CD4-positive, alpha-beta memory T cell (primary cell): ENCODE measurements at regions not wholly inside any gene's neighbourhood (a gene's known extent, or its start where the extent isn't known, plus 50 kb on each side); places are given as distances from the start of the nearest gene placed in this dataset.

ENCODE experiments used
- CTCF ChIA-PET: fragments of 350-600 bp; sonication (Branson Sonifier 250); formaldehyde crosslinking; loops from one replicate; lab custom pipeline; 2021; ENCODE audit warnings: inconsistent platforms; ENCODE audit not compliant: partially characterized antibody; lab: Charles Lee
- POLR2A ChIA-PET: fragments of 350-600 bp; sonication (Branson Sonifier 250); formaldehyde crosslinking; loops from one replicate; lab custom pipeline; 2021; ENCODE audit not compliant: partially characterized antibody; lab: Charles Lee
- DNase-seq, 5 donors: peaks; one replicate each; pipeline versions ENCODE4 v3.0.0 to v3.0.0-alpha.2; 2020 to 2022; ENCODE audit warnings: mixed read lengths in 1 of 5
- H3K27ac ChIP-seq: one replicate; pipeline ENCODE4 v1.7.0; 2013; ENCODE audit warnings: low read depth, low read length
- H3K27me3 ChIP-seq: 2 replicates; pipeline ENCODE4 v1.7.0; 2013; ENCODE audit warnings: mild to moderate bottlenecking, low read length, moderate library complexity; ENCODE audit not compliant: insufficient read depth
- H3K36me3 ChIP-seq: 2 replicates; pipeline ENCODE4 v1.7.0; 2013; ENCODE audit warnings: mild to moderate bottlenecking, low read length, moderate library complexity; ENCODE audit not compliant: insufficient read depth
- H3K4me1 ChIP-seq: 2 replicates; pipeline ENCODE4 v1.7.0; 2013; ENCODE audit warnings: mild to moderate bottlenecking, low read length, moderate library complexity; ENCODE audit not compliant: insufficient read depth
- H3K4me3 ChIP-seq, 2 donors: one replicate each; pipeline ENCODE4 v1.7.0; 2013; ENCODE audit warnings: low read length in 2 of 2, mild to moderate bottlenecking in 1 of 2
- H3K9me3 ChIP-seq, 2 donors: one replicate each; pipeline ENCODE4 v1.7.0; 2013; ENCODE audit warnings: low read length in 2 of 2, control low read depth in 1 of 2; ENCODE audit not compliant: control insufficient read depth in 1 of 2
- H3K27ac Mint-ChIP-seq, 7 donors: one replicate each; pipeline ENCODE4 v1.8.0; 2020 to 2021; ENCODE audit warnings: mixed read lengths in 7 of 7, mild to moderate bottlenecking in 6 of 7, inconsistent platforms in 3 of 7, moderate library complexity in 3 of 7
- H3K27me3 Mint-ChIP-seq, 2 donors: one replicate each; pipeline ENCODE4 v1.8.0; 2020 to 2021; ENCODE audit warnings: mixed read lengths in 2 of 2
- H3K36me3 Mint-ChIP-seq, 2 donors: one replicate each; pipeline ENCODE4 v1.8.0; 2020 to 2021; ENCODE audit warnings: mixed read lengths in 2 of 2, inconsistent platforms in 1 of 2, mild to moderate bottlenecking in 1 of 2
- H3K4me1 Mint-ChIP-seq, 4 donors: one replicate each; pipeline ENCODE4 v1.8.0; 2020 to 2021; ENCODE audit warnings: mixed read lengths in 4 of 4, mild to moderate bottlenecking in 1 of 4
- H3K4me3 Mint-ChIP-seq, 8 donors: one replicate each; pipeline ENCODE4 v1.8.0; 2020 to 2021; ENCODE audit warnings: mixed read lengths in 8 of 8, mild to moderate bottlenecking in 7 of 8, moderate library complexity in 6 of 8, inconsistent platforms in 3 of 8
- H3K9me3 Mint-ChIP-seq, 8 donors: one replicate each; pipeline ENCODE4 v1.8.0; 2020 to 2021; ENCODE audit warnings: mixed read lengths in 8 of 8, mild to moderate bottlenecking in 5 of 8, inconsistent platforms in 3 of 8, moderate library complexity in 1 of 8
- intact Hi-C: fragments of 100-400 bp; cut with micrococcal nuclease; formaldehyde crosslinking; loops from one replicate; pipeline ENCODE4 v1.15.1; 2023

GRCh38 chr10:90041585-90041984 lies 340.2 kb downstream of the KIF20B start:
- H3K9me3 ChIP-seq: no peaks in the 10 kb centered on the region

GRCh38 chr10:90042075-90042474 lies 340.7 kb downstream of the KIF20B start:
- Mint-ChIP-seq H3K4me1 (no peaks in the 10 kb centered on the region), H3K4me3 (no peak overlapping the region), H3K36me3 (no peaks in the 10 kb centered on the region), H3K27me3 (peaks cover 0 to 2% of the 10 kb centered on the region in 2 donors), H3K27ac (no peak overlapping the region), H3K9me3 (no peaks in the 10 kb centered on the region)
- no peak overlapping the region for H3K27ac ChIP-seq
- no peaks in the 10 kb centered on the region for H3K9me3 ChIP-seq
- intact Hi-C loops: no loop called here
- no peak for DNase-seq
- H3K4me3 ChIP-seq: no peak overlapping the region
- H3K36me3 ChIP-seq: no peaks in the 10 kb centered on the region
- H3K27me3 ChIP-seq: no peaks in the 10 kb centered on the region
- ChIA-PET CTCF (no interaction called here), POLR2A (no interaction called here)
- H3K4me1 ChIP-seq: no peaks in the 10 kb centered on the region

More at GRCh38 chr10:90041585-90041984, 340.2 kb downstream of the KIF20B start:
- Mint-ChIP-seq H3K27me3 (peaks cover 0 to 2% of the 10 kb centered on the region in 2 donors), H3K27ac (peak overlapping the region in 1 of 7 donors; percentile 45), H3K36me3 (no peaks in the 10 kb centered on the region), H3K4me3 (no peak overlapping the region), H3K4me1 (no peaks in the 10 kb centered on the region), H3K9me3 (no peaks in the 10 kb centered on the region)
- H3K4me1 ChIP-seq: no peaks in the 10 kb centered on the region
- no peak for DNase-seq
- ChIA-PET CTCF (no interaction called here), POLR2A (no interaction called here)
- H3K27ac ChIP-seq: no peak overlapping the region
- no peaks in the 10 kb centered on the region for H3K36me3 ChIP-seq
- H3K27me3 ChIP-seq: no peaks in the 10 kb centered on the region
- H3K4me3 ChIP-seq: no peak overlapping the region
- intact Hi-C loops: no loop called here

- H3K4me3 Mint-ChIP-seq: no peak overlapping the region
- no peaks in the 10 kb centered on the region for H3K36me3 Mint-ChIP-seq
- no peak overlapping the region for H3K27ac Mint-ChIP-seq
- H3K27me3 Mint-ChIP-seq: peaks cover 2 to 4% of the 10 kb centered on the region in 2 donors
- no peak overlapping the region for H3K4me3 ChIP-seq
- peaks cover 0 to 11% (median 3%) of the 10 kb centered on the region in 8 donors for H3K9me3 Mint-ChIP-seq
- no peak for DNase-seq
- ChIA-PET POLR2A (no interaction called here), CTCF (no interaction called here)
- no peaks in the 10 kb centered on the region for H3K36me3 ChIP-seq
- intact Hi-C loops: no loop called here
- H3K27me3 ChIP-seq: no peaks in the 10 kb centered on the region
- no peaks in the 10 kb centered on the region for H3K4me1 Mint-ChIP-seq
- H3K27ac ChIP-seq: no peak overlapping the region
- no peaks in the 10 kb centered on the region for H3K9me3 ChIP-seq
- H3K4me1 ChIP-seq: no peaks in the 10 kb centered on the region
Measured at GRCh38 chr10:90047243-90047729, 345.9 kb downstream of the KIF20B start.

- Histone ChIP-seq H3K4me3 (no peak overlapping the region), H3K4me1 (no peaks in the 10 kb centered on the region), H3K36me3 (no peaks in the 10 kb centered on the region), H3K9me3 (no peaks in the 10 kb centered on the region), H3K27me3 (no peaks in the 10 kb centered on the region), H3K27ac (no peak overlapping the region)
- DNase-seq: no peak
- no peak overlapping the region for H3K27ac Mint-ChIP-seq
- H3K36me3 Mint-ChIP-seq: no peaks in the 10 kb centered on the region
- ChIA-PET POLR2A (no interaction called here), CTCF (no interaction called here)
- peaks cover 4 to 9% of the 10 kb centered on the region in 2 donors for H3K27me3 Mint-ChIP-seq
- H3K4me3 Mint-ChIP-seq: no peak overlapping the region
- H3K4me1 Mint-ChIP-seq: no peaks in the 10 kb centered on the region
- intact Hi-C loops: no loop called here
- H3K9me3 Mint-ChIP-seq: peaks cover 0 to 11% (median 3%) of the 10 kb centered on the region in 8 donors
Measured at GRCh38 chr10:90051053-90051452, 349.7 kb downstream of the KIF20B start.

GRCh38 chr10:90051474-90051873 lies 350.1 kb downstream of the KIF20B start:
- Histone ChIP-seq H3K4me1 (no peaks in the 10 kb centered on the region), H3K27me3 (no peaks in the 10 kb centered on the region), H3K4me3 (no peak overlapping the region), H3K9me3 (no peaks in the 10 kb centered on the region), H3K27ac (no peak overlapping the region), H3K36me3 (no peaks in the 10 kb centered on the region)
- Mint-ChIP-seq H3K36me3 (no peaks in the 10 kb centered on the region), H3K9me3 (peaks cover 0 to 11% (median 3%) of the 10 kb centered on the region in 8 donors), H3K4me3 (no peak overlapping the region), H3K27ac (no peak overlapping the region), H3K27me3 (peaks cover 4 to 9% of the 10 kb centered on the region in 2 donors), H3K4me1 (no peaks in the 10 kb centered on the region)
- DNase-seq: peak in 1 of 5 donors; percentile 13
- intact Hi-C loops: no loop called here
- POLR2A ChIA-PET: no interaction called here
- CTCF ChIA-PET: no interaction called here

- ChIA-PET CTCF (no interaction called here), POLR2A (no interaction called here)
- Mint-ChIP-seq H3K9me3 (peaks cover 0 to 3% (median 0%) of the 10 kb centered on the region in 8 donors), H3K27me3 (peaks cover 2% of the 10 kb centered on the region in 2 donors), H3K27ac (no peak overlapping the region), H3K4me1 (no peaks in the 10 kb centered on the region), H3K36me3 (no peaks in the 10 kb centered on the region), H3K4me3 (no peak overlapping the region)
- no peak overlapping the region for H3K27ac ChIP-seq
- intact Hi-C loops: no loop called here
- no peaks in the 10 kb centered on the region for H3K9me3 ChIP-seq
- DNase-seq: no peak
- no peaks in the 10 kb centered on the region for H3K36me3 ChIP-seq
- H3K4me1 ChIP-seq: no peaks in the 10 kb centered on the region
- no peak overlapping the region for H3K4me3 ChIP-seq
- no peaks in the 10 kb centered on the region for H3K27me3 ChIP-seq
Measured at GRCh38 chr10:90062786-90063185, 361.4 kb downstream of the KIF20B start.

- Mint-ChIP-seq H3K36me3 (no peaks in the 10 kb centered on the region), H3K27me3 (peaks cover 2% of the 10 kb centered on the region in 2 donors), H3K9me3 (peaks cover 0 to 3% (median 0%) of the 10 kb centered on the region in 8 donors), H3K27ac (no peak overlapping the region), H3K4me3 (no peak overlapping the region), H3K4me1 (no peaks in the 10 kb centered on the region)
- Histone ChIP-seq H3K27me3 (no peaks in the 10 kb centered on the region), H3K4me3 (no peak overlapping the region), H3K27ac (no peak overlapping the region), H3K9me3 (no peaks in the 10 kb centered on the region), H3K36me3 (no peaks in the 10 kb centered on the region), H3K4me1 (no peaks in the 10 kb centered on the region)
- ChIA-PET POLR2A (no interaction called here), CTCF (no interaction called here)
- intact Hi-C loops: no loop called here
- no peak for DNase-seq
Measured at GRCh38 chr10:90064295-90064694, 362.9 kb downstream of the KIF20B start.

- Mint-ChIP-seq H3K4me1 (no peaks in the 10 kb centered on the region), H3K36me3 (no peaks in the 10 kb centered on the region), H3K27me3 (no peaks in the 10 kb centered on the region), H3K4me3 (no peak overlapping the region), H3K9me3 (no peaks in the 10 kb centered on the region), H3K27ac (no peak overlapping the region)
- intact Hi-C loops: no loop called here
- Histone ChIP-seq H3K36me3 (no peaks in the 10 kb centered on the region), H3K9me3 (no peaks in the 10 kb centered on the region), H3K27ac (no peak overlapping the region), H3K27me3 (no peaks in the 10 kb centered on the region), H3K4me1 (no peaks in the 10 kb centered on the region), H3K4me3 (no peak overlapping the region)
- POLR2A ChIA-PET: no interaction called here
- DNase-seq: no peak
- CTCF ChIA-PET: no interaction called here
Measured at GRCh38 chr10:90066435-90066834, 365.0 kb downstream of the KIF20B start.
